GM20000 (cell line): ENCODE measurements at regions not wholly inside any gene's neighbourhood (a gene's known extent, or its start where the extent isn't known, plus 50 kb on each side); places are given as distances from the start of the nearest gene placed in this dataset.

Experiments
- DNase-seq: peaks from one replicate; pipeline ENCODE4 v3.0.0; 2012; ENCODE audit warnings: low spot score
- TF ChIP-seq, protein P1 (sequence below): IDR thresholded peaks from 2 replicates; pipeline ENCODE4 v1.5.1; 2012; ENCODE audit warnings: mild to moderate bottlenecking, control low read depth; ENCODE audit errors: extremely low read depth, missing control alignments

DNA sequence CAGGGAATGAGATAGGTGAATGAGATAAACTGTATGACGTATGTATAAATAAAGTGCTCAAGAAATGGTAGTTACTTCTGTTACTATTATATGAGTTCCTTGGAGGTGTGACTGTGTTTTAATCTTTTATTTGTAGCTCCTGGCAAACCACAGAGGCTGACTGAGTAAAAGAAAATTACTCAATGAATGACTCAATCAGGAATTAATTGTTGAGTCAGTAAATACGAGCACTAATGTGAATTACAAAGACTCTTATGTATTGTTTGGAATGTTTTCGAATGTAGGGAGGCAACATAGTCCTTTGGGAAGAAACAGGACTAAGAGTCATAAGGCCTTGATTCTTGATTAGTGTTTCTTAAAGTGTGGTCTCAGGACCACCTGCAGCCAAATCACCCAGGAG, 51.1 kb upstream of the BLID start:
- no peak for DNase-seq
- TF ChIP-seq, protein P1, sequence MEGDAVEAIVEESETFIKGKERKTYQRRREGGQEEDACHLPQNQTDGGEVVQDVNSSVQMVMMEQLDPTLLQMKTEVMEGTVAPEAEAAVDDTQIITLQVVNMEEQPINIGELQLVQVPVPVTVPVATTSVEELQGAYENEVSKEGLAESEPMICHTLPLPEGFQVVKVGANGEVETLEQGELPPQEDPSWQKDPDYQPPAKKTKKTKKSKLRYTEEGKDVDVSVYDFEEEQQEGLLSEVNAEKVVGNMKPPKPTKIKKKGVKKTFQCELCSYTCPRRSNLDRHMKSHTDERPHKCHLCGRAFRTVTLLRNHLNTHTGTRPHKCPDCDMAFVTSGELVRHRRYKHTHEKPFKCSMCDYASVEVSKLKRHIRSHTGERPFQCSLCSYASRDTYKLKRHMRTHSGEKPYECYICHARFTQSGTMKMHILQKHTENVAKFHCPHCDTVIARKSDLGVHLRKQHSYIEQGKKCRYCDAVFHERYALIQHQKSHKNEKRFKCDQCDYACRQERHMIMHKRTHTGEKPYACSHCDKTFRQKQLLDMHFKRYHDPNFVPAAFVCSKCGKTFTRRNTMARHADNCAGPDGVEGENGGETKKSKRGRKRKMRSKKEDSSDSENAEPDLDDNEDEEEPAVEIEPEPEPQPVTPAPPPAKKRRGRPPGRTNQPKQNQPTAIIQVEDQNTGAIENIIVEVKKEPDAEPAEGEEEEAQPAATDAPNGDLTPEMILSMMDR, result no peak

DNA sequence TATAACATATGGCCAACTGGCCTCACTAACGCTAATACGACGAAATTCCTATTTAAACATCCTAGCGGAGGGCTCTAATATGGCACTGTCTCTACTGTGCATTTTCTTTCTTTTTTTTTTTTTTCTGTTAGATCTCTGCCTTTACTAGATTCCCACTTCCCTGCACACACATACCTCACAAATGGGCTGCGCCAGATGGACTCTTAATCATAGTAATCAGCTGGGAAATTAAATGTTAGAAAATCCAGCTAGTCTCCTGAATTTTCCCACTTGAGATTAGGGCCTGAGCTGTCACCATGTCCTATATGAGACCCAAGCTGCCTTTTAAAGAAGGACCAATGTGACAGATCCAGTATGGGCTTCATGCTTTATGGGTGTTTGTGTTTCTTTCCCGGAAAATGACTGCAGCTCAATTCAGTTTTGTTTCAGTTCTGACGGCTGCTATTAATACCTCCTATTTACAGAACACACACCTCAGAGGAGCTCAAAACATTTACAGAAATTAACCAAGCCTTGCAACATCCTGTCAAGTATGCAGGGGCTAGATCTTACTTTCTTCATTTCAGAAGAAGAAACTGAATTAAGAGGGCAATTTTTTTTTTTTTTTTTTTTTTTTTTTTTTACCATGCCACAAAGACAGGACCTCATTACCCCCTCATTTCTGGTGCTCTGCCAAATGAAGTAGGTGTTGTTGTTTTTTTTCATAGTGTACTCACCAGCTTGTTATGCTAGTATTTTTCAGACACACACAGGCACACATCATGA, 49.8 kb upstream of the BLID start:
- DNase-seq, result no peak
- TF ChIP-seq, protein P1, result no peak
